ENCODE measurements at regions not wholly inside any gene's neighbourhood (a gene's known extent, or its start where the extent isn't known, plus 50 kb on each side); places are given as distances from the start of the nearest gene placed in this dataset.

- peak; percentile 71 for DNase-seq (ENCODE audit: low read depth)
Measured at GRCh38 chr2:63658176-63658968, 69.6 kb downstream of the MDH1 start.

GRCh38 chr2:63660060-63660459 lies 71.3 kb downstream of the MDH1 start:
- DNase-seq (ENCODE audit: low read depth): no peak

- peak; percentile 96 for DNase-seq (ENCODE audit: low read depth)
Measured at GRCh38 chr2:63661076-63661475, 72.3 kb downstream of the MDH1 start.

- DNase-seq (ENCODE audit: low read depth): peak; percentile 60
Measured at GRCh38 chr2:63662028-63662804, 73.5 kb downstream of the MDH1 start.

GRCh38 chr2:63663013-63663864 lies 74.5 kb downstream of the MDH1 start:
- peak; percentile 25 for DNase-seq (ENCODE audit: low read depth)

- DNase-seq (ENCODE audit: low read depth): peak; percentile 19
Measured at GRCh38 chr2:63665091-63665490, 76.3 kb downstream of the MDH1 start.

GRCh38 chr2:63665846-63666475 lies 77.2 kb downstream of the MDH1 start:
- peak; percentile 91 for DNase-seq (ENCODE audit: low read depth)

- DNase-seq (ENCODE audit: low read depth): no peak
Measured at GRCh38 chr2:63667132-63667700, 78.5 kb downstream of the MDH1 start.

GRCh38 chr2:63668000-63668399 lies 79.2 kb downstream of the MDH1 start:
- no peak for DNase-seq (ENCODE audit: low read depth)

GRCh38 chr2:63668466-63668865 lies 79.7 kb downstream of the MDH1 start:
- DNase-seq (ENCODE audit: low read depth): no peak

- DNase-seq (ENCODE audit: low read depth): no peak
Measured at GRCh38 chr2:63669596-63669995, 80.8 kb downstream of the MDH1 start.

- DNase-seq (ENCODE audit: low read depth): no peak
Measured at GRCh38 chr2:63673865-63674533, 85.2 kb downstream of the MDH1 start.

- DNase-seq (ENCODE audit: low read depth): no peak
Measured at GRCh38 chr2:63675026-63675425, 86.3 kb downstream of the MDH1 start.

GRCh38 chr2:63676135-63676534 lies 87.4 kb downstream of the MDH1 start:
- no peak for DNase-seq (ENCODE audit: low read depth)

GRCh38 chr2:63678085-63678484 lies 89.3 kb downstream of the MDH1 start:
- no peak for DNase-seq (ENCODE audit: low read depth)

GRCh38 chr2:63678551-63678950 lies 89.8 kb downstream of the MDH1 start:
- no peak for DNase-seq (ENCODE audit: low read depth)

GRCh38 chr2:63679252-63679855 lies 90.6 kb downstream of the MDH1 start:
- peak; percentile 85 for DNase-seq (ENCODE audit: low read depth)

- no peak for DNase-seq (ENCODE audit: low read depth)
Measured at GRCh38 chr2:63680455-63680854, 91.7 kb downstream of the MDH1 start.

- no peak for DNase-seq (ENCODE audit: low read depth)
Measured at GRCh38 chr2:63681896-63682295, 93.1 kb downstream of the MDH1 start.

GRCh38 chr2:63692002-63692606 lies 103.3 kb downstream of the MDH1 start:
- DNase-seq (ENCODE audit: low read depth): peak; percentile 67

All from EH (cell line).